DMS 273 treated with DMSO at 0.1 percent for 48 hours (cell line): ENCODE measurements at regions not wholly inside any gene's neighbourhood (a gene's known extent, or its start where the extent isn't known, plus 50 kb on each side); places are given as distances from the start of the nearest gene placed in this dataset.

Experiments
- DNase-seq: peaks from one replicate; lab custom pipeline; 2025; lab: John Stamatoyannopoulos, UW

DNA sequence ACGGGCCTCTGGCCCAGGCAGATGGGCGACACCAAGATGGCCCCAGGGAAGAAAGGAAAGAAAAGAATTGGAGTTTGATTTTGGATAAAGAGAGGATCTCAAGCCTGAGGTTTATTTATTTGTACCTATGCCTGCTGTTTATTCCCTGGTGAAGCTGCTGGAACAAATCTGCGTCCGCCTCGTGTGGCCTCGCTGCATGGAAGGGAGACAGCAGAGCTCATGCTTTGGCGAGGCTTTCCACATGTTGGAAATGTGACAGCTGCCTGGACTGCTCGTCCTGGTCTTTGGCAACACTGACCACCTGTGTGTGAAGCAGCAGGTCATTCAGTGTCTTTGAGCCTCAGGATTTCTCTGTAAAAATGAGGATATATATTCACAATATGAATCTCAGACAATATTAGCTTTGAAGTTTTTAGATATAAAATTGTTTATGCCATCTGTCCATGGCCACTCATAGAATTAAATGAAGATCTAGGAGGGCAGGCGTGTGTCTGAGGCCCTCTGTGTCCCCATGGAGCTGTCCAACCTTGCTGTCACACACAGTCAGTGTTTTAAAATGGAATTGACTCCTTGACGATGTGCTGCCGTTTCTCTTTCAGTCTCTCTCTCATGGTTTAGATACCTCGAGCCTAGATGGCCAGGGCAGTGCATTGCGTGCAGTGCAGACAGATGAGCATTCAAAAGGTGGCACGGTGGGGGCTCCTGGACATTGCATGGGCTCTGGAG is 94.3 kb downstream of the SOCS6 start:
- DNase-seq = no peak

DNA sequence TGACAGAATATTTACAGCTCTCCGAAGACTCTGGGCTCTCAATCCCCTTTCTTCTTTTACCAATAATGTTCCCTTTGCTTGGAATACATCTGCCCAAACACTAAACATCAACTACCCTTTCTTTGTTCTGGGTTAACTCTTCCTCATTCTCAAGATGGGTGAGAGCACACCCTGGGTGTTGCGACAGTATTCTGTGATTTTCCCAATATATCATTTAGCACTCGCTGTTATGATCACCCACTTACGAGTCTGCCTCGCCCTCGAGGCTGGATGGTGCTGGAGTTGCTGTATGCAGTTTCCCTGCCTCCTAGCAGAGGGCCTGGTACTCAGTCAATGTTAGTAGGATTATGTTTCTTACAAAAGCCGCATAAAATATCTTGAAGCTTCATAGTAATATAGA is 93.2 kb downstream of the SOCS6 start:
- DNase-seq = no peak

DNA sequence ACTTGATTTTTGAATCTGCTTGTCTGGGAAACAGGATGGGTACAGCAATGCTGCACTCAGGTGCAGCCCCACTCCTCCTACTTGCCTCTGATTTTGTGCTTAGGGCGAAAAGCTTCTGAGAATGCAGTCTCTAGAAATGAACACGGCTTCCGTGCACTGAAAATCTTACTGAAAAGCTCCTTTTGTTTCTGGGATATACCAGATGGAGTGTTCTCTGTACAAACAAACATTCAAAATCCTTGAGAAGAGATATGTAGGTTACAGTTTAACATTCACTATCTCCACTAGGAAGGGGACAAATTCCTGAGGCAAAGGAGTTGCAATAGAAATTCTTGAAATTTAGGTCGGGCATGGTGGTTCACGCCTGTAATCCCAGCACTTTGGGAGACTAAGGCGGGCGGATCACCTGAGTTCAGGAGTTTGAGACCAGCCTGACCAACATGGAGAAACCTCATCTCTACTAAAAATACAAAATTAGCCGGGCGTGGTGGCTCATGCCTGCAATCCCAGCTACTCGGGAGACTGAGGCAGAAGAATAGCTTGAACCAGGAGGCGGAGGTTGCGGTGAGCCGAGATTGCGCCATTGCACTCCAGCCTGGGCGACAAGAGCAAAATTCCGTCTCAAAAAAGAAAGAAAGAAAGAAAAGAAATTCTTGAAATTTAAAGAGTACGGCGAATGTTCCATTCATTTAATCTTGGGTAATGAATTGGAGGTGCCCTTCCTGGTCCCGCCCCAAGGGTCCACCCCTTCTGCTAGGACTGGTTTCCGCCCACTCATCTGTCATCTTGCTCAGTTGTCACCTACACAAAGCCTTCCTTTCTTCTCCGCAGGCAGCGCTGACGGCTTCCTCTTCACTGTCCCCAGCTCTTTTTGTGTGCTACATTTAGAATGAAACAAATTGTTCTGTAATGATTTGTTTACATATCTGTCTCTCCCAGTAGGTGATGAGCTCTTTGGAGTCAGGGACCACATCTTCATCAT is 92.4 kb downstream of the SOCS6 start:
- no peak for DNase-seq
